ENCODE measurements at regions not wholly inside any gene's neighbourhood (a gene's known extent, or its start where the extent isn't known, plus 50 kb on each side); places are given as distances from the start of the nearest gene placed in this dataset.

- peak overlapping the region in 1 of 5 donors; percentile 22 for H3K27ac ChIP-seq
- TF ChIP-seq, protein P1, sequence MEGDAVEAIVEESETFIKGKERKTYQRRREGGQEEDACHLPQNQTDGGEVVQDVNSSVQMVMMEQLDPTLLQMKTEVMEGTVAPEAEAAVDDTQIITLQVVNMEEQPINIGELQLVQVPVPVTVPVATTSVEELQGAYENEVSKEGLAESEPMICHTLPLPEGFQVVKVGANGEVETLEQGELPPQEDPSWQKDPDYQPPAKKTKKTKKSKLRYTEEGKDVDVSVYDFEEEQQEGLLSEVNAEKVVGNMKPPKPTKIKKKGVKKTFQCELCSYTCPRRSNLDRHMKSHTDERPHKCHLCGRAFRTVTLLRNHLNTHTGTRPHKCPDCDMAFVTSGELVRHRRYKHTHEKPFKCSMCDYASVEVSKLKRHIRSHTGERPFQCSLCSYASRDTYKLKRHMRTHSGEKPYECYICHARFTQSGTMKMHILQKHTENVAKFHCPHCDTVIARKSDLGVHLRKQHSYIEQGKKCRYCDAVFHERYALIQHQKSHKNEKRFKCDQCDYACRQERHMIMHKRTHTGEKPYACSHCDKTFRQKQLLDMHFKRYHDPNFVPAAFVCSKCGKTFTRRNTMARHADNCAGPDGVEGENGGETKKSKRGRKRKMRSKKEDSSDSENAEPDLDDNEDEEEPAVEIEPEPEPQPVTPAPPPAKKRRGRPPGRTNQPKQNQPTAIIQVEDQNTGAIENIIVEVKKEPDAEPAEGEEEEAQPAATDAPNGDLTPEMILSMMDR (IDR thresholded peaks at IDR 0.05) = no peak
- TF ChIP-seq POLR2A (IDR thresholded peaks at IDR 0.05) = no peak
- intact Hi-C loops (cut with DNase I) = no loop called here
- 26 to 54% (median 36%) methylated on average over 2 of the region's 2 CpGs for WGBS, 4 donors
- no peaks in the 10 kb centered on the region for H3K9me3 ChIP-seq (replicated peaks in 1 of 3)
- H3K4me1 ChIP-seq (replicated peaks in 1 of 2) = no peaks in the 10 kb centered on the region
- DNase-seq = no peak
- no peaks in the 10 kb centered on the region for H3K36me3 ChIP-seq (replicated peaks in 1 of 2)
- no peaks in the 10 kb centered on the region for H3K27me3 ChIP-seq
- H3K4me3 ChIP-seq = no peak overlapping the region
These were observed 325.4 kb upstream of the SEL1L start for GRCh38 chr14:81859046-81859445.

GRCh38 chr14:81868172-81868571 is 334.5 kb upstream of the SEL1L start:
- TF ChIP-seq POLR2A (IDR thresholded peaks at IDR 0.05) = no peak
- TF ChIP-seq, protein P1 (IDR thresholded peaks at IDR 0.05) = no peak
- 80 to 89% (median 81%) methylated on average over 5 of the region's 5 CpGs for WGBS, 4 donors
- intact Hi-C loops (cut with DNase I) = no loop called here
- no peaks in the 10 kb centered on the region for H3K4me1 ChIP-seq (replicated peaks in 1 of 2)
- H3K36me3 ChIP-seq (replicated peaks in 1 of 2) = no peaks in the 10 kb centered on the region
- no peak overlapping the region for H3K4me3 ChIP-seq
- no peaks in the 10 kb centered on the region for H3K27me3 ChIP-seq
- no peaks in the 10 kb centered on the region for H3K9me3 ChIP-seq (replicated peaks in 1 of 3)
- no peak for DNase-seq
- no peak overlapping the region for H3K27ac ChIP-seq

DNA sequence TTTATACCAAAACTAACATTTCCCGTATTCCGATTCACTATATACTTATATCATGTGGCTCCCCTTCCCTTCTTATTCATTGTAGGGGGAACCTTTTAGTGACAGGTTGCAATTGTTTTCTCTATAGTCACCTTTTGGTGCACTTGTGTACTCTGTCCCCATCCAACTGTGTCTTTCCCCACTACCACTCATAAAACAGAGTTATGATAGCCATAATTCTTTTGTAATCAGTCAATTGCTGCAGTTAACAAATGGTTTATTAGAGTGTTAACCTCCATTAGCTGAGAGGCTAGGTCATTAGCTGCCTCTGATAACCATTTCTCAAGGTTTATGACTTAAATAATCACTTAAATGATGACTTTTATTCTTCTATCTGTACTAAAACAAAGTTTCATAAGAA is 338.1 kb upstream of the SEL1L start:
- no peaks in the 10 kb centered on the region for H3K36me3 ChIP-seq (replicated peaks in 1 of 2)
- no peak for DNase-seq
- no peak overlapping the region for H3K4me3 ChIP-seq
- TF ChIP-seq, protein P1 (IDR thresholded peaks at IDR 0.05) = no peak
- no peak for TF ChIP-seq POLR2A (IDR thresholded peaks at IDR 0.05)
- WGBS, 4 donors = 90 to 94% (median 92%) methylated on average over 2 of the region's 2 CpGs
- intact Hi-C loops (cut with DNase I) = no loop called here
- H3K27me3 ChIP-seq = no peaks in the 10 kb centered on the region
- no peak overlapping the region for H3K27ac ChIP-seq
- H3K9me3 ChIP-seq (replicated peaks in 1 of 3) = no peaks in the 10 kb centered on the region
- no peaks in the 10 kb centered on the region for H3K4me1 ChIP-seq (replicated peaks in 1 of 2)

GRCh38 chr14:81884382-81884781 is 350.7 kb upstream of the SEL1L start:
- TF ChIP-seq, protein P1 (IDR thresholded peaks at IDR 0.05) = no peak
- no peak for TF ChIP-seq POLR2A (IDR thresholded peaks at IDR 0.05)
- Histone ChIP-seq H3K27me3 (no peaks in the 10 kb centered on the region), H3K4me1 (replicated peaks in 1 of 2) (no peaks in the 10 kb centered on the region), H3K4me3 (no peak overlapping the region), H3K36me3 (replicated peaks in 1 of 2) (no peaks in the 10 kb centered on the region), H3K9me3 (replicated peaks in 1 of 3) (no peaks in the 10 kb centered on the region), H3K27ac (no peak overlapping the region)
- DNase-seq = no peak
- WGBS, 4 donors = 13 to 22% (median 19%) methylated on average over 1 of the region's 1 CpG
- intact Hi-C loops (cut with DNase I) = no loop called here
